Naive thymus-derived CD4-positive, alpha-beta T cell (primary cell): ENCODE measurements at regions not wholly inside any gene's neighbourhood (a gene's known extent, or its start where the extent isn't known, plus 50 kb on each side); places are given as distances from the start of the nearest gene placed in this dataset.

Experiments
- ATAC-seq: fragments of 150-1000 bp; cut with Tn5 transposase; 2 replicates; pipeline ENCODE4 v1.10.0; 2021; ENCODE audit warnings: mild to moderate bottlenecking, moderate library complexity
- CTCF ChIA-PET: fragments of 350-600 bp; sonication (Branson Sonifier 250); formaldehyde crosslinking; loops from one replicate; lab custom pipeline; 2021; ENCODE audit warnings: antibody characterized with exemption; lab: Charles Lee
- POLR2A ChIA-PET: fragments of 350-600 bp; sonication (Branson Sonifier 250); formaldehyde crosslinking; loops from one replicate; lab custom pipeline; 2021; ENCODE audit warnings: antibody characterized with exemption, inconsistent platforms; lab: Charles Lee
- DNase-seq, 9 donors: peaks; one replicate each; pipeline versions ENCODE4 v3.0.0 to v3.0.0-alpha.2; 2020 to 2022; ENCODE audit warnings: mixed read lengths in 1 of 9
- H3K27ac ChIP-seq: one replicate; pipeline ENCODE4 v1.7.0; 2013; ENCODE audit warnings: mild to moderate bottlenecking, low read depth, low read length, moderate library complexity
- H3K27me3 ChIP-seq, 2 donors: one replicate each; pipeline ENCODE4 v1.7.0; 2013; ENCODE audit warnings: low read length in 2 of 2, mild to moderate bottlenecking in 2 of 2, moderate library complexity in 2 of 2; ENCODE audit not compliant: control insufficient read depth in 2 of 2, insufficient read depth in 2 of 2
- H3K36me3 ChIP-seq, 3 experiments: 1 replicate in 2 of 3; 2 replicates in 1 of 3; pipeline ENCODE4 v1.7.0; 2013; ENCODE audit warnings: low read length in 3 of 3, mild to moderate bottlenecking in 3 of 3, moderate library complexity in 1 of 3; ENCODE audit not compliant: insufficient read depth in 3 of 3, control insufficient read depth in 2 of 3
- H3K4me1 ChIP-seq, 2 donors: one replicate each; pipeline ENCODE4 v1.7.0; 2013; ENCODE audit warnings: low read length in 2 of 2, mild to moderate bottlenecking in 2 of 2, moderate library complexity in 1 of 2; ENCODE audit not compliant: control insufficient read depth in 2 of 2, insufficient read depth in 2 of 2
- H3K4me3 ChIP-seq: 2 replicates; pipeline ENCODE4 v1.7.0; 2013; ENCODE audit warnings: mild to moderate bottlenecking, low read length
- H3K9me3 ChIP-seq, 3 experiments: 1 replicate in 2 of 3; 2 replicates in 1 of 3; pipeline ENCODE4 v1.7.0; 2013; ENCODE audit warnings: low read length in 3 of 3; ENCODE audit not compliant: control insufficient read depth in 2 of 3
- H3K27ac Mint-ChIP-seq, 9 donors: one replicate each; pipeline ENCODE4 v1.8.0; 2020 to 2022; ENCODE audit warnings: mixed read lengths in 9 of 9, mild to moderate bottlenecking in 8 of 9, moderate library complexity in 5 of 9, inconsistent platforms in 2 of 9
- H3K27me3 Mint-ChIP-seq, 5 donors: one replicate each; pipeline ENCODE4 v1.8.0; 2021 to 2022; ENCODE audit warnings: mixed read lengths in 5 of 5, mild to moderate bottlenecking in 1 of 5
- H3K36me3 Mint-ChIP-seq, 5 donors: one replicate each; pipeline ENCODE4 v1.8.0; 2020 to 2022; ENCODE audit warnings: mixed read lengths in 5 of 5, mild to moderate bottlenecking in 3 of 5, inconsistent platforms in 1 of 5
- H3K4me1 Mint-ChIP-seq, 7 donors: one replicate each; pipeline ENCODE4 v1.8.0; 2020 to 2022; ENCODE audit warnings: mixed read lengths in 7 of 7, mild to moderate bottlenecking in 3 of 7, inconsistent platforms in 1 of 7
- H3K4me3 Mint-ChIP-seq, 10 donors: one replicate each; pipeline ENCODE4 v1.8.0; 2020 to 2022; ENCODE audit warnings: mild to moderate bottlenecking in 10 of 10, mixed read lengths in 10 of 10, moderate library complexity in 6 of 10, inconsistent platforms in 2 of 10
- H3K9me3 Mint-ChIP-seq, 11 donors: one replicate each; pipeline ENCODE4 v1.8.0; 2020 to 2022; ENCODE audit warnings: mixed read lengths in 11 of 11, mild to moderate bottlenecking in 4 of 11, inconsistent platforms in 1 of 11, moderate library complexity in 1 of 11
- intact Hi-C, 2 donors: fragments of 100-400 bp; cut with micrococcal nuclease; formaldehyde crosslinking; loops; one replicate each; pipeline ENCODE4 v1.15.1; 2023

DNA sequence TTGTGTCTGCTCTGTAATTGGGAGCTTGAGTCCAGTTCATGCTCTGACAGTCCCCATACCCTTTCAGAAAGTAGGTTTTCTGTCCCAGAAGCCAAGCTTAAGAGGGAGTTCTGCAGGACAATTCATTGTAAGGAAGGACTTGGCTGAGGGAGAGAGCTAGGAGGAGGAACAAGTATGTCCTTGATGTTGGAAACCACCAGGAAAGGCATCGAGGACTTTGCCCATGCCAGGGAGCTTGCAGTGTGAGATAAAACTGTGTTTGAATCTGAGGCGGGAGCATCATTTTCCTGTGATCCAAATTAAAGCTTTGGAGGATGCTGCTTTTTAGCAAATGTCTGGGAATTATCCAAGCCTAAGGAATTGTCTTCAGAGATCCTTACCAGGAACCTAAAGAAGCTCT, 175.3 kb downstream of the EMP1 start:
- no peak overlapping the region for H3K27ac Mint-ChIP-seq
- DNase-seq, result no peak
- peaks cover 0 to 15% (median 6%) of the 10 kb centered on the region in 5 donors for H3K27me3 Mint-ChIP-seq
- POLR2A ChIA-PET, result no interaction called here
- Histone ChIP-seq H3K9me3 (no peaks in the 10 kb centered on the region), H3K4me3 (no peak overlapping the region), H3K36me3 (no peaks in the 10 kb centered on the region), H3K27ac (no peak overlapping the region), H3K27me3 (peaks cover 0 to 2% of the 10 kb centered on the region in 2 donors), H3K4me1 (no peaks in the 10 kb centered on the region)
- H3K4me3 Mint-ChIP-seq, result no peak overlapping the region
- no peaks in the 10 kb centered on the region for H3K4me1 Mint-ChIP-seq
- CTCF ChIA-PET, result interaction anchor here (0.6 to 1.3 kb wide), 2 partner anchors 10 to 1241 kb away, joined by 3 read pairs; no protein-coding TSS in a partner anchor
- H3K9me3 Mint-ChIP-seq, result peaks cover 0 to 4% (median 0%) of the 10 kb centered on the region in 11 donors
- no peaks in the 10 kb centered on the region for H3K36me3 Mint-ChIP-seq
- intact Hi-C loops, result no loop called here
- ATAC-seq, result no peak

DNA sequence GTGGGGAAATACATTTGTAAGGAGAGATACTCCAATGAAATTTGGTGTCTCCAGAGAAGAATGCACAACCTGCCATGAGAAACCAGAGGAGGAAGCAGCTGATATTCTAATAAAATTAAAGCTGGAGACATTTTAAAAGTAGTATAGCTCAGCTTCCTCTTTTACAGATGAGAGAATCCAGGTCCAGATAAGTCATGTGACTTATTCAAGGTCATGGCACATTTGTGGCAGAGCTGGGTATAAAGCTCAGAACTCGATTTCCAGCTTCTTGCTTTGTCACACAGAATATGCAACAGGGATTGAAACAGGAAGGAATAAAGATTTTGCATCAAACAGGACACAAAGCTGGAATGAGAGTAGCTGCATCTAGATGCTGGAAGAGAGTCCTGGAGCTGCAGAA, 174.8 kb downstream of the EMP1 start:
- POLR2A ChIA-PET, result no interaction called here
- no peak for ATAC-seq
- no peaks in the 10 kb centered on the region for H3K36me3 Mint-ChIP-seq
- no peak overlapping the region for H3K4me3 Mint-ChIP-seq
- Histone ChIP-seq H3K27ac (no peak overlapping the region), H3K36me3 (no peaks in the 10 kb centered on the region), H3K9me3 (no peaks in the 10 kb centered on the region), H3K4me3 (no peak overlapping the region), H3K4me1 (no peaks in the 10 kb centered on the region), H3K27me3 (peaks cover 0 to 2% of the 10 kb centered on the region in 2 donors)
- H3K27ac Mint-ChIP-seq, result no peak overlapping the region
- intact Hi-C loops, result no loop called here
- H3K4me1 Mint-ChIP-seq, result no peaks in the 10 kb centered on the region
- CTCF ChIA-PET, result interaction anchor here (0.6 to 1.3 kb wide), 2 partner anchors 9 to 1242 kb away, joined by 3 read pairs; no protein-coding TSS in a partner anchor
- no peak for DNase-seq
- H3K9me3 Mint-ChIP-seq, result peaks cover 0 to 4% (median 0%) of the 10 kb centered on the region in 11 donors
- peaks cover 0 to 15% (median 6%) of the 10 kb centered on the region in 5 donors for H3K27me3 Mint-ChIP-seq

DNA sequence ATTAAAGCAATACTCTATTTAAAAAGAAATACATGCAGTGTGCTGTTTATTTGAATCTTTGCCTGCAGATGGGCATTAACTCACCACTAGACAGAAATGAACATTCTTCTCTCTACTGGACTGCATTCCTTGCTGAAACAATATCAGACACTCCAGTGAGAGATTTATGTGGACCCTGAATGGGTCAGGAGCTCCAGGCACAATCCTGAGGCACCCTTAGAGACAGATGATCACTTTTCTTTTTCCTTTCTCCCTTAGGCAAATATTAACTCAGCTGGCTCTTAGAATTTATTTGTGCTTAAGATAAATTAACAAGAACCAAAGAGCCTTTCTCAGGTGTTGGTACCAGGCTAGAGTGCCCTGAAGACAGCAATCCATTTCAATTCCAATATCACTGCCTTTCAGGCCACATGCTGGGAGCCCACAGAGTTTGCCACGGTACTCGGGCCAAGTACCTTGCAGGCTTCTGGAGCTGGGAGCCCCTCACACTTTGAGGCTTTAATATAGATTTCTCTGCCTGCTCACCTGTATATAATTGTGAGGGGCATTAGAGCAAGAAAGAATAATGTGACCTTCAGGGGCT, 173.0 kb downstream of the EMP1 start:
- DNase-seq, result no peak
- no peaks in the 10 kb centered on the region for H3K27me3 ChIP-seq
- H3K9me3 ChIP-seq, result no peaks in the 10 kb centered on the region
- intact Hi-C loops, result loop anchor here in 1 of 2 donors (10.0 kb wide), 1 partner anchor 795 kb away; no protein-coding TSS in a partner anchor
- H3K27ac ChIP-seq, result no peak overlapping the region
- no peak overlapping the region for H3K27ac Mint-ChIP-seq
- no peak overlapping the region for H3K4me3 Mint-ChIP-seq
- no peak overlapping the region for H3K4me3 ChIP-seq
- peaks cover 0 to 15% (median 10%) of the 10 kb centered on the region in 5 donors for H3K27me3 Mint-ChIP-seq
- H3K4me1 ChIP-seq, result no peaks in the 10 kb centered on the region
- ChIA-PET CTCF (no interaction called here), POLR2A (no interaction called here)
- no peaks in the 10 kb centered on the region for H3K36me3 Mint-ChIP-seq
- H3K36me3 ChIP-seq, result no peaks in the 10 kb centered on the region
- H3K4me1 Mint-ChIP-seq, result no peaks in the 10 kb centered on the region
- peaks cover 0 to 8% (median 0%) of the 10 kb centered on the region in 11 donors for H3K9me3 Mint-ChIP-seq
- no peak for ATAC-seq

DNA sequence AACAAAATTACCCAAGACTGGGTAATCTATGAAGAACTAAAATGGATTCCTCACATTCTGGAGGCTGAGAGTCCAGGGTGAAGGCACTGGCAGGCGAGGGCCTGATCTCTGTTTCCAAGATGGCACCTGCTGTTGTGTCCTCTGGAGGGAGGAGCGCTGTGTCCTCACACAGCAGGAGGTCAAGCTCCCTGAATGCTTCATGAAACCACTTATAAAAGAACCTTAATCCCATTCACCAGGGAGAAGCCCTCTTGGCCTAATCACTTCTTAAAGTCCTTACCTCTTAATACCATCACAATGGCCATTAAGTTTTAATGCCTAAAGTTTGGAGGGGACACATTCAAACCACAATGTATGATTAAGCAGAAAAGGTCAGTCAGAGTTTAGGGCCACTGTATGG, 172.4 kb downstream of the EMP1 start:
- H3K36me3 Mint-ChIP-seq, result no peaks in the 10 kb centered on the region
- no peak for DNase-seq
- H3K27ac Mint-ChIP-seq, result no peak overlapping the region
- no peak overlapping the region for H3K4me3 ChIP-seq
- no peaks in the 10 kb centered on the region for H3K27me3 ChIP-seq
- no peaks in the 10 kb centered on the region for H3K4me1 ChIP-seq
- no peaks in the 10 kb centered on the region for H3K9me3 ChIP-seq
- no peak overlapping the region for H3K27ac ChIP-seq
- H3K4me1 Mint-ChIP-seq, result no peaks in the 10 kb centered on the region
- intact Hi-C loops, result loop anchor here in 1 of 2 donors (10.0 kb wide), 1 partner anchor 796 kb away; no protein-coding TSS in a partner anchor
- CTCF ChIA-PET, result no interaction called here
- POLR2A ChIA-PET, result no interaction called here
- peaks cover 0 to 15% (median 10%) of the 10 kb centered on the region in 5 donors for H3K27me3 Mint-ChIP-seq
- no peak overlapping the region for H3K4me3 Mint-ChIP-seq
- peaks cover 0 to 8% (median 0%) of the 10 kb centered on the region in 11 donors for H3K9me3 Mint-ChIP-seq
- H3K36me3 ChIP-seq, result no peaks in the 10 kb centered on the region
- no peak for ATAC-seq

DNA sequence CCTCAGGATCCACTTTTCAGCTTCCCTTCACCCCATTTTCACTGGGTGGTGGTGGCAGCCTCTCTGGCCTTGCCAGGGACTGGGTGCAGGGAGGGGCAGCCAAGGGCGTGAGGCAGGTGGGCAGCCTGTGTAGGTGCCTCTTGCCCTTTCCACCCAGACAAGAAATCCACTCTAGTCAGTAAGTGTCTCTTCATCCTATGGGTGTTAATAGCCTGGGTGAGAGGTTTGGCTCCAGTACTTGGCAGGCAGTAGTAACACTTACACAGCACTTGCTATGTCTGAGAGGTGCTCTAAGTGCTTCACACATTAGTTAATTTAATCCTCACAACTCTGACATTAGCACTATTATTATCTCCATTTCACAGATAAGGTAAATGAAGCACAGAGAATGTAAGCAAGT, 171.9 kb downstream of the EMP1 start:
- no peak overlapping the region for H3K4me3 Mint-ChIP-seq
- H3K9me3 Mint-ChIP-seq, result peaks cover 0 to 8% (median 0%) of the 10 kb centered on the region in 11 donors
- Histone ChIP-seq H3K4me1 (no peaks in the 10 kb centered on the region), H3K4me3 (no peak overlapping the region), H3K27ac (no peak overlapping the region), H3K9me3 (no peaks in the 10 kb centered on the region), H3K36me3 (no peaks in the 10 kb centered on the region), H3K27me3 (no peaks in the 10 kb centered on the region)
- ChIA-PET POLR2A (no interaction called here), CTCF (no interaction called here)
- DNase-seq (no peak), ATAC-seq (no peak)
- no peak overlapping the region for H3K27ac Mint-ChIP-seq
- intact Hi-C loops, result loop anchor here in 1 of 2 donors (10.0 kb wide), 1 partner anchor 796 kb away; no protein-coding TSS in a partner anchor
- H3K27me3 Mint-ChIP-seq, result peaks cover 0 to 15% (median 10%) of the 10 kb centered on the region in 5 donors
- no peaks in the 10 kb centered on the region for H3K4me1 Mint-ChIP-seq
- H3K36me3 Mint-ChIP-seq, result no peaks in the 10 kb centered on the region

DNA sequence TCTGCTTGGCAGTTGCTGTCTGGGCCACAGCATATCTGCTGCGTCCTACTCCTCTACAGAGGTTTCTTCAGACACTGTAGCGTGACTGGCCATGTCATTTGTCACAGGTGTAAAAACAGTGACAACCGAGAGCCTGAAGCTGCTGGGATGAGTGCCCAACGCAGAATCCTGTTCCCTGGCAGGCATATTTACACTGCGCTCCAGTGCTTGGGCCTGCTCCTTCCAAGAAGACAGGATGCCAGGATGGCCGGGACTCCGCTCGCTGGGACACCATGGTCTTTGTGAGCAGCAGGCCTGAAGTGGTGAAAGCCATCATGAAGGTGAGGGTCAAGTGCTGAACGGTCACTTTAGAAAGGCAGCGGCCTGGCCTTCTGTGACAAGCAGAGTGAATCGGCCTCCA, 171.4 kb downstream of the EMP1 start:
- Histone ChIP-seq H3K27me3 (no peaks in the 10 kb centered on the region), H3K9me3 (no peaks in the 10 kb centered on the region), H3K36me3 (no peaks in the 10 kb centered on the region), H3K4me1 (no peaks in the 10 kb centered on the region), H3K27ac (no peak overlapping the region), H3K4me3 (no peak overlapping the region)
- Mint-ChIP-seq H3K27me3 (peaks cover 0 to 15% (median 10%) of the 10 kb centered on the region in 5 donors), H3K4me3 (no peak overlapping the region), H3K9me3 (peaks cover 0 to 8% (median 0%) of the 10 kb centered on the region in 11 donors), H3K36me3 (no peaks in the 10 kb centered on the region), H3K4me1 (no peaks in the 10 kb centered on the region), H3K27ac (no peak overlapping the region)
- ATAC-seq, result no peak
- ChIA-PET POLR2A (no interaction called here), CTCF (no interaction called here)
- intact Hi-C loops, result loop anchor here in 1 of 2 donors (10.0 kb wide), 1 partner anchor 797 kb away; no protein-coding TSS in a partner anchor
- no peak for DNase-seq
